IMR-90 (cell line): ENCODE measurements at regions not wholly inside any gene's neighbourhood (a gene's known extent, or its start where the extent isn't known, plus 50 kb on each side); places are given as distances from the start of the nearest gene placed in this dataset.

Source experiments
- ATAC-seq: fragments of 200-7000 bp; cut with Tn5 transposase; 2 replicates; pipeline ENCODE4 v1.9.1; 2020; ENCODE audit warnings: low read depth, mild to moderate bottlenecking, moderate library complexity
- BruUV-seq: library from RNA; stranded (reverse); fragments of 400-500 nt; replicated peaks from 2 replicates; lab custom pipeline; 2021; lab: Mats Ljungman, UMichigan
- CTCF ChIA-PET: fragments of 300-600 bp; formaldehyde crosslinking; extraction: SDS; loops from one replicate; lab custom pipeline; 2021; ENCODE audit warnings: antibody characterized with exemption; lab: Yijun Ruan, JAX
- POLR2A ChIA-PET: fragments of 300-600 bp; sonication (Branson Sonifier 250); formaldehyde crosslinking; loops from one replicate; lab custom pipeline; 2022; ENCODE audit warnings: antibody characterized with exemption; ENCODE audit not compliant: unreplicated experiment; lab: Charles Lee
- DNase-seq: peaks from one replicate; pipeline ENCODE4 v3.0.0; 2013
- H2AFZ ChIP-seq: replicated peaks from 2 replicates; pipeline ENCODE3; 2013; ENCODE audit warnings: low read length, mild to moderate bottlenecking; ENCODE audit not compliant: poor library complexity
- H2AK5ac ChIP-seq: 2 replicates; pipeline ENCODE4 v1.6.1; 2013; ENCODE audit warnings: low read depth, low read length, inconsistent platforms
- H2AK9ac ChIP-seq: replicated peaks from 2 replicates; pipeline ENCODE3; 2013; ENCODE audit warnings: mild to moderate bottlenecking, low read depth, low read length, moderate library complexity; ENCODE audit not compliant: poor library complexity
- H2BK120ac ChIP-seq: 2 replicates; pipeline ENCODE4 v1.6.1; 2013; ENCODE audit warnings: low read depth, low read length, inconsistent platforms
- H2BK15ac ChIP-seq: 3 replicates; pipeline ENCODE4 v1.6.1; 2013; ENCODE audit warnings: low read depth, low read length, inconsistent platforms
- H2BK20ac ChIP-seq: 2 replicates; pipeline ENCODE4 v1.6.1; 2013; ENCODE audit warnings: low read depth, mild to moderate bottlenecking, inconsistent platforms, low read length, moderate library complexity
- H2BK5ac ChIP-seq: 2 replicates; pipeline ENCODE4 v1.6.1; 2013; ENCODE audit warnings: mild to moderate bottlenecking, low read depth, low read length, inconsistent platforms; ENCODE audit not compliant: poor library complexity, severe bottlenecking
- H3K14ac ChIP-seq: replicated peaks from 2 replicates; pipeline ENCODE4 v1.6.1; 2013; ENCODE audit warnings: low read depth, low read length, inconsistent platforms
- H3K18ac ChIP-seq: 2 replicates; pipeline ENCODE4 v1.6.1; 2013; ENCODE audit warnings: low read depth, low read length, control low read depth
- H3K23ac ChIP-seq: 2 replicates; pipeline ENCODE4 v1.6.1; 2013; ENCODE audit warnings: low read depth, low read length, inconsistent platforms
- H3K27ac ChIP-seq: 2 replicates; pipeline ENCODE4 v1.5.1; 2013; ENCODE audit warnings: mild to moderate bottlenecking, control low read depth, low read length; ENCODE audit not compliant: insufficient read depth
- H3K27me3 ChIP-seq: 2 replicates; pipeline ENCODE4 v1.6.1; 2013; ENCODE audit warnings: low read length; ENCODE audit not compliant: control insufficient read depth, insufficient read depth
- H3K36me3 ChIP-seq: 2 replicates; pipeline ENCODE4 v1.6.1; 2013; ENCODE audit warnings: low read length, mixed read lengths; ENCODE audit not compliant: control insufficient read depth, insufficient read depth
- H3K4ac ChIP-seq: 2 replicates; pipeline ENCODE4 v1.6.1; 2013; ENCODE audit warnings: low read depth, low read length, inconsistent platforms
- H3K4me1 ChIP-seq: 2 replicates; pipeline ENCODE4 v1.6.1; 2013; ENCODE audit warnings: low read length, mixed read lengths; ENCODE audit not compliant: control insufficient read depth, insufficient read depth
- H3K4me2 ChIP-seq: 2 replicates; pipeline ENCODE4 v1.6.1; 2013; ENCODE audit warnings: low read depth, mild to moderate bottlenecking, control low read depth, low read length, moderate library complexity
- H3K4me3 ChIP-seq: 2 replicates; pipeline ENCODE4 v1.5.1; 2013; ENCODE audit warnings: low read depth, mild to moderate bottlenecking, control low read depth, low read length, moderate library complexity; ENCODE audit not compliant: insufficient read depth
- H3K56ac ChIP-seq: 2 replicates; pipeline ENCODE4 v1.6.1; 2013; ENCODE audit warnings: low read length, inconsistent platforms; ENCODE audit not compliant: insufficient read depth; ENCODE audit errors: extremely low read depth
- H3K79me1 ChIP-seq, 2 experiments: 2 replicates each; pipeline ENCODE4 v1.6.1; 2013; ENCODE audit warnings: low read length in 2 of 2, inconsistent platforms in 1 of 2, low read depth in 1 of 2
- H3K9ac ChIP-seq: 2 replicates; pipeline ENCODE4 v1.6.1; 2013; ENCODE audit warnings: low read depth, low read length, control low read depth
- H3K9me1 ChIP-seq: 2 replicates; pipeline ENCODE4 v1.6.1; 2013; ENCODE audit warnings: low read length, inconsistent platforms; ENCODE audit not compliant: insufficient read depth
- H3K9me3 ChIP-seq: 2 replicates; pipeline ENCODE4 v1.6.1; 2013; ENCODE audit warnings: low read length; ENCODE audit not compliant: control insufficient read depth, insufficient read depth
- H4K20me1 ChIP-seq: 2 replicates; pipeline ENCODE4 v1.6.1; 2013; ENCODE audit warnings: low read length, inconsistent platforms; ENCODE audit not compliant: insufficient read depth
- H4K5ac ChIP-seq: 2 replicates; pipeline ENCODE4 v1.6.1; 2013; ENCODE audit warnings: mild to moderate bottlenecking, low read depth, low read length, control low read depth
- H4K8ac ChIP-seq, 2 experiments: 2 replicates each; pipeline ENCODE4 v1.6.1; 2013; ENCODE audit warnings: low read depth in 2 of 2, low read length in 2 of 2, control low read depth in 1 of 2, inconsistent platforms in 1 of 2
- H4K91ac ChIP-seq: 2 replicates; pipeline ENCODE4 v1.6.1; 2013; ENCODE audit warnings: low read depth, low read length, inconsistent platforms; ENCODE audit not compliant: insufficient read depth
- BHLHE40 ChIP-seq: fragments of 150-350 bp; IDR thresholded peaks from 2 replicates; pipeline ENCODE4 v1.6.1; 2016; ENCODE audit warnings: mild to moderate bottlenecking, low read depth, low read length
- CEBPB ChIP-seq: IDR thresholded peaks from 2 replicates; pipeline ENCODE4 v1.6.1; 2012; ENCODE audit warnings: low read depth, low read length, improper control_type of control experiment
- CHD1 ChIP-seq: IDR thresholded peaks from 2 replicates; pipeline ENCODE4 v1.6.1; 2012; ENCODE audit warnings: low read depth, low read length, improper control_type of control experiment
- ELK1 ChIP-seq: fragments of 150-350 bp; IDR thresholded peaks from 2 replicates; pipeline ENCODE4 v1.6.1; 2016; ENCODE audit warnings: low read depth, mild to moderate bottlenecking, low read length, moderate library complexity, borderline replicate concordance
- FOS ChIP-seq: fragments of 150-350 bp; IDR thresholded peaks from 2 replicates; pipeline ENCODE4 v1.6.1; 2016; ENCODE audit warnings: low read depth, low read length
- MAFK ChIP-seq: IDR thresholded peaks from 2 replicates; pipeline ENCODE4 v1.6.1; 2012; ENCODE audit warnings: low read depth, low read length, improper control_type of control experiment
- MAZ ChIP-seq: IDR thresholded peaks from 2 replicates; pipeline ENCODE4 v1.6.1; 2012; ENCODE audit warnings: low read depth, mild to moderate bottlenecking, low read length, improper control_type of control experiment, moderate library complexity, borderline replicate concordance
- MXI1 ChIP-seq: IDR thresholded peaks from 2 replicates; pipeline ENCODE4 v1.6.1; 2012; ENCODE audit warnings: low read depth, mild to moderate bottlenecking, low read length, moderate library complexity, borderline replicate concordance
- NFE2L2 ChIP-seq: fragments of 150-350 bp; IDR thresholded peaks from 2 replicates; pipeline ENCODE4 v1.6.1; 2016; ENCODE audit warnings: low read depth, mild to moderate bottlenecking, low read length
- POLR2A ChIP-seq: IDR thresholded peaks from 2 replicates; pipeline ENCODE4 v1.6.1; 2012; ENCODE audit warnings: mild to moderate bottlenecking, low read depth, low read length
- RAD21 ChIP-seq: IDR thresholded peaks from 2 replicates; pipeline ENCODE4 v1.6.1; 2012; ENCODE audit warnings: low read length, improper control_type of control experiment
- RCOR1 ChIP-seq: IDR thresholded peaks from 2 replicates; pipeline ENCODE4 v1.6.1; 2012; ENCODE audit warnings: mild to moderate bottlenecking, low read length, improper control_type of control experiment; ENCODE audit not compliant: insufficient replicate concordance
- RFX5 ChIP-seq: IDR thresholded peaks from 2 replicates; pipeline ENCODE4 v1.8.0; 2012; ENCODE audit warnings: low read depth, mild to moderate bottlenecking, low read length, moderate library complexity
- SMC3 ChIP-seq: fragments of 150-350 bp; IDR thresholded peaks from 2 replicates; pipeline ENCODE4 v1.6.1; 2016; ENCODE audit warnings: low read depth, mild to moderate bottlenecking, antibody characterized with exemption, low read length, moderate library complexity
- USF2 ChIP-seq: fragments of 150-350 bp; IDR thresholded peaks from 2 replicates; pipeline ENCODE4 v1.6.1; 2017; ENCODE audit warnings: mild to moderate bottlenecking, antibody characterized with exemption, low read length, low read depth
- WGBS, 2 experiments: methylation state at CpG; one replicate each; pipeline versions ENCODE4 v1.1.5 to v1.1.7; 2013; ENCODE audit warnings: missing lambda C conversion rate in 2 of 2; ENCODE audit not compliant: insufficient read length in 1 of 2; ENCODE audit errors: extremely low coverage in 2 of 2; 5-methylcytosine and 5-hydroxymethylcytosine counted together
- dilution Hi-C: fragments of 300-500 bp; cut with HindIII; formaldehyde crosslinking; loops from one replicate; pipeline ENCODE4 v1.14.3; 2018; ENCODE audit warnings: low sequenced_read_pairs; ENCODE audit not compliant: unreplicated experiment
- in situ Hi-C: fragments of 300-500 bp; cut with MboI; formaldehyde crosslinking; loops from 3 replicates; pipeline ENCODE4 v1.14.3; 2019; ENCODE audit warnings: low sequenced_read_pairs, inconsistent platforms, mixed read lengths
- intact Hi-C: fragments of 100-400 bp; cut with micrococcal nuclease; formaldehyde crosslinking; loops from 2 replicates; pipeline ENCODE4 v1.10.0; 2022
- TF ChIP-seq, protein P1 (sequence below): conservative IDR thresholded peaks from 2 replicates; pipeline ENCODE4 v1.5.1; 2012; ENCODE audit warnings: mild to moderate bottlenecking, low read depth, low read length, improper control_type of control experiment

- Histone ChIP-seq H3K27ac (no peak overlapping the region), H4K91ac (no peak overlapping the region), H3K4me1 (peaks cover 2% of the 10 kb centered on the region; the same call in 1 of the 2 replicates), H3K56ac (no peak overlapping the region), H4K20me1 (no peaks in the 10 kb centered on the region), H3K36me3 (no peaks in the 10 kb centered on the region), H3K23ac (no peak overlapping the region), H2BK15ac (no peak overlapping the region), H3K4me3 (no peak overlapping the region), H3K79me1 (no peaks in the 10 kb centered on the region), H3K9me3 (no peaks in the 10 kb centered on the region), H3K18ac (no peak overlapping the region), H2AK9ac (no peak overlapping the region), H4K5ac (no peak overlapping the region), H2BK20ac (no peak overlapping the region), H3K27me3 (no peaks in the 10 kb centered on the region), H2AFZ (no peak overlapping the region), H3K4me2 (no peak overlapping the region), H4K8ac (no peak overlapping the region), H3K9ac (no peak overlapping the region), H2BK120ac (no peak overlapping the region), H2BK5ac (no peak overlapping the region), H3K9me1 (peaks cover 2% of the 10 kb centered on the region; the same call in 1 of the 2 replicates), H3K4ac (no peak overlapping the region), H2AK5ac (no peak overlapping the region), H3K14ac (no peak overlapping the region)
- intact Hi-C loops (no loop called here), dilution Hi-C loops (no loop called here), in situ Hi-C loops (no loop called here)
- WGBS, 2 experiments, result no CpG with 5 or more reads among the region's 4 CpGs
- no peak for TF ChIP-seq RCOR1
- no peak for TF ChIP-seq NFE2L2
- TF ChIP-seq MXI1, result no peak
- no peak for TF ChIP-seq SMC3
- TF ChIP-seq CEBPB, result no peak
- no peak for TF ChIP-seq BHLHE40
- no peak for TF ChIP-seq MAFK
- TF ChIP-seq CHD1, result no peak
- TF ChIP-seq MAZ, result no peak
- no peak for TF ChIP-seq ELK1
- no peak for TF ChIP-seq RFX5
- TF ChIP-seq, protein P1, sequence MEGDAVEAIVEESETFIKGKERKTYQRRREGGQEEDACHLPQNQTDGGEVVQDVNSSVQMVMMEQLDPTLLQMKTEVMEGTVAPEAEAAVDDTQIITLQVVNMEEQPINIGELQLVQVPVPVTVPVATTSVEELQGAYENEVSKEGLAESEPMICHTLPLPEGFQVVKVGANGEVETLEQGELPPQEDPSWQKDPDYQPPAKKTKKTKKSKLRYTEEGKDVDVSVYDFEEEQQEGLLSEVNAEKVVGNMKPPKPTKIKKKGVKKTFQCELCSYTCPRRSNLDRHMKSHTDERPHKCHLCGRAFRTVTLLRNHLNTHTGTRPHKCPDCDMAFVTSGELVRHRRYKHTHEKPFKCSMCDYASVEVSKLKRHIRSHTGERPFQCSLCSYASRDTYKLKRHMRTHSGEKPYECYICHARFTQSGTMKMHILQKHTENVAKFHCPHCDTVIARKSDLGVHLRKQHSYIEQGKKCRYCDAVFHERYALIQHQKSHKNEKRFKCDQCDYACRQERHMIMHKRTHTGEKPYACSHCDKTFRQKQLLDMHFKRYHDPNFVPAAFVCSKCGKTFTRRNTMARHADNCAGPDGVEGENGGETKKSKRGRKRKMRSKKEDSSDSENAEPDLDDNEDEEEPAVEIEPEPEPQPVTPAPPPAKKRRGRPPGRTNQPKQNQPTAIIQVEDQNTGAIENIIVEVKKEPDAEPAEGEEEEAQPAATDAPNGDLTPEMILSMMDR, result no peak
- TF ChIP-seq RAD21, result no peak
- TF ChIP-seq POLR2A, result no peak
- no peak for TF ChIP-seq FOS
- TF ChIP-seq USF2, result no peak
- CTCF ChIA-PET, result interaction anchor here (1.0 kb wide), 1 partner anchor 11 kb away, joined by 3 read pairs; no protein-coding TSS in a partner anchor
- BruUV-seq, result no TSS peak
- ATAC-seq (no peak), DNase-seq (no peak)
- POLR2A ChIA-PET, result no interaction called here
Observed at GRCh38 chr18:73981796-73982195, 165.8 kb downstream of the FBXO15 start.
